22Rv1 (cell line): ENCODE measurements at regions not wholly inside any gene's neighbourhood (a gene's known extent, or its start where the extent isn't known, plus 50 kb on each side); places are given as distances from the start of the nearest gene placed in this dataset.

Source experiments
- ZFX ChIP-seq: fragments of 450-650 bp; IDR thresholded peaks from 2 replicates; pipeline ENCODE4 v1.6.1; 2017; ENCODE audit warnings: antibody characterized with exemption, borderline replicate concordance
- TF ChIP-seq, protein P1 (sequence below): fragments of 450-650 bp; IDR thresholded peaks from 2 replicates; pipeline ENCODE4 v1.5.1; 2017; ENCODE audit warnings: mild to moderate bottlenecking

DNA sequence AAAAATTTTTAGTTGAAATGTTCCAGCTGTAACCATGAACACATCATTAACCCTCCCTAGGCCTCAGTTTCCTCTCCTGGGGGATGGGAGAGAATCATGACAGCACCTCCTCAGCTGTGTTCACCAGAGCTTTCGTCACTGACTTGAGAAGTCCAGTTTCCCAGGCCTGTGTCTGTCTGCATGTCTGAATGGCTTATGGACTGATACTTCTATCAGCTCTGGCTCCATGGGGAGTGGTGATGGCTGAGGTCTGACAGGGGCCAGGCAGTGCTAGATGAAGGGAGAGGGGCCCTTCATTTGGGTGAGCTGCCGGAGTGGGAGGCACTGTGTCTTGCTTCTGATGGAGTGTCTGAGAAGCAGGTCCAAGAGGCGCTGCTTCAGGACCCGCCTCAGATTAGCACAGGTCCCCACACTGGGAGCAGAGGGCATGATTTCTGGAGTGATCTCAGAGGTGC, 192.9 kb downstream of the PTPN20 start:
- TF ChIP-seq, protein P1, sequence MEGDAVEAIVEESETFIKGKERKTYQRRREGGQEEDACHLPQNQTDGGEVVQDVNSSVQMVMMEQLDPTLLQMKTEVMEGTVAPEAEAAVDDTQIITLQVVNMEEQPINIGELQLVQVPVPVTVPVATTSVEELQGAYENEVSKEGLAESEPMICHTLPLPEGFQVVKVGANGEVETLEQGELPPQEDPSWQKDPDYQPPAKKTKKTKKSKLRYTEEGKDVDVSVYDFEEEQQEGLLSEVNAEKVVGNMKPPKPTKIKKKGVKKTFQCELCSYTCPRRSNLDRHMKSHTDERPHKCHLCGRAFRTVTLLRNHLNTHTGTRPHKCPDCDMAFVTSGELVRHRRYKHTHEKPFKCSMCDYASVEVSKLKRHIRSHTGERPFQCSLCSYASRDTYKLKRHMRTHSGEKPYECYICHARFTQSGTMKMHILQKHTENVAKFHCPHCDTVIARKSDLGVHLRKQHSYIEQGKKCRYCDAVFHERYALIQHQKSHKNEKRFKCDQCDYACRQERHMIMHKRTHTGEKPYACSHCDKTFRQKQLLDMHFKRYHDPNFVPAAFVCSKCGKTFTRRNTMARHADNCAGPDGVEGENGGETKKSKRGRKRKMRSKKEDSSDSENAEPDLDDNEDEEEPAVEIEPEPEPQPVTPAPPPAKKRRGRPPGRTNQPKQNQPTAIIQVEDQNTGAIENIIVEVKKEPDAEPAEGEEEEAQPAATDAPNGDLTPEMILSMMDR: no peak
- no peak for TF ChIP-seq ZFX
